Common myeloid progenitor, CD34-positive (primary cell): ENCODE measurements at regions not wholly inside any gene's neighbourhood (a gene's known extent, or its start where the extent isn't known, plus 50 kb on each side); places are given as distances from the start of the nearest gene placed in this dataset.
"Not testable (repeated sequence)": the region's sequence is repeated elsewhere in the genome, so short reads cannot be mapped to it uniquely, and the experiment has no call there.

Experiments used
- CTCF ChIA-PET: fragments of 350-600 bp; sonication (Branson Sonifier 250); formaldehyde crosslinking; loops from one replicate; lab custom pipeline; 2021; ENCODE audit warnings: antibody characterized with exemption; lab: Charles Lee
- POLR2A ChIA-PET: fragments of 350-600 bp; sonication (Branson Sonifier 250); formaldehyde crosslinking; loops from one replicate; lab custom pipeline; 2021; ENCODE audit warnings: antibody characterized with exemption; lab: Charles Lee
- DNase-seq, 3 donors: peaks; one replicate each; pipeline versions ENCODE4 v3.0.0 to v3.0.0-alpha.2; 2013
- H3K27ac ChIP-seq, 2 experiments: 1 replicate in 1 of 2; 2 replicates in 1 of 2; pipeline ENCODE4 v1.7.0; 2013; ENCODE audit warnings: inconsistent platforms in 2 of 2, low read length in 2 of 2, mild to moderate bottlenecking in 2 of 2, low read depth in 1 of 2, moderate library complexity in 1 of 2; ENCODE audit not compliant: severe bottlenecking in 2 of 2, insufficient read depth in 1 of 2, poor library complexity in 1 of 2
- H3K27me3 ChIP-seq, 5 experiments: replicated peaks in 2 of 5; 1 replicate in 3 of 5; 2 replicates in 2 of 5; pipeline versions ENCODE4 v1.6.1 to v1.7.0; 2013; ENCODE audit warnings: low read length in 4 of 5, mild to moderate bottlenecking in 2 of 5, moderate library complexity in 2 of 5, inconsistent platforms in 1 of 5; ENCODE audit not compliant: insufficient read depth in 5 of 5, control insufficient read depth in 4 of 5
- H3K36me3 ChIP-seq, 4 experiments: 1 replicate in 2 of 4; 2 replicates in 2 of 4; pipeline versions ENCODE4 v1.6.1 to v1.7.0; 2013; ENCODE audit warnings: low read length in 3 of 4, control low read depth in 1 of 4, mild to moderate bottlenecking in 1 of 4; ENCODE audit not compliant: control insufficient read depth in 4 of 4, insufficient read depth in 4 of 4
- H3K4me1 ChIP-seq, 4 experiments: 1 replicate in 3 of 4; 2 replicates in 1 of 4; pipeline versions ENCODE4 v1.6.1 to v1.7.1; 2013; ENCODE audit warnings: low read length in 3 of 4, mild to moderate bottlenecking in 3 of 4, control low read depth in 1 of 4, inconsistent platforms in 1 of 4, moderate library complexity in 1 of 4; ENCODE audit not compliant: control insufficient read depth in 4 of 4, insufficient read depth in 4 of 4; ENCODE audit errors: control extremely low read depth in 1 of 4
- H3K4me3 ChIP-seq, 7 experiments: 1 replicate in 4 of 7; 2 replicates in 3 of 7; pipeline versions ENCODE4 v1.5.1 to v1.7.0; 2013; ENCODE audit warnings: mild to moderate bottlenecking in 7 of 7, low read length in 6 of 7, moderate library complexity in 6 of 7, inconsistent platforms in 2 of 7, low read depth in 2 of 7, control low read depth in 1 of 7; ENCODE audit not compliant: insufficient read depth in 4 of 7, control insufficient read depth in 1 of 7; ENCODE audit errors: extremely low read depth in 1 of 7
- H3K9me3 ChIP-seq, 5 experiments: 1 replicate in 4 of 5; 2 replicates in 1 of 5; pipeline versions ENCODE4 v1.6.1 to v1.7.1; 2013; ENCODE audit warnings: low read length in 4 of 5, mild to moderate bottlenecking in 2 of 5, inconsistent platforms in 1 of 5, low read depth in 1 of 5, moderate library complexity in 1 of 5; ENCODE audit not compliant: control insufficient read depth in 4 of 5, insufficient read depth in 2 of 5; ENCODE audit errors: control extremely low read depth in 1 of 5
- WGBS: methylation state at CpG from one replicate; pipeline ENCODE4 v1.1.5; 2013; ENCODE audit not compliant: insufficient coverage; 5-methylcytosine and 5-hydroxymethylcytosine counted together

DNA sequence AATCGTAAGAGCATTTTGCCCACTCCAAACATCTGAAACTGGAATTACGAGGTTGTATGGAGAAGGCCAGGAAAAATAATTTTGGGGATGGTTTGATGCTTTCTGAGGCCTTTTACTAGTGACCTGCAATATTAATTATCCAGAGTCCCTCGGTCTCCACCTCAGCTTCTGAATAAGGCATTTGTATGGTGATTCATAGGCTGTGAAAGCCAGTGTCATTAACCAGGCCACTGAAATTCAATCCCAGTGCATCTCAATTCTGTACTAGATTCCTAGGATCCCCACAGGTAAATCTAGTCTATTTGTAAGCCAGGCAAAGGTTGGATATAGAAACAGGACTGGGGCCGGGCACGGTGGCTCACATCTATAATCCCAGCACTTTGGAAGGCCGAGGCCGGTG lies 135.4 kb upstream of the RBPJ start:
- 100% methylated on average over 5 of the region's 7 CpGs for WGBS
- ChIA-PET POLR2A (no interaction called here), CTCF (no interaction called here)

DNA sequence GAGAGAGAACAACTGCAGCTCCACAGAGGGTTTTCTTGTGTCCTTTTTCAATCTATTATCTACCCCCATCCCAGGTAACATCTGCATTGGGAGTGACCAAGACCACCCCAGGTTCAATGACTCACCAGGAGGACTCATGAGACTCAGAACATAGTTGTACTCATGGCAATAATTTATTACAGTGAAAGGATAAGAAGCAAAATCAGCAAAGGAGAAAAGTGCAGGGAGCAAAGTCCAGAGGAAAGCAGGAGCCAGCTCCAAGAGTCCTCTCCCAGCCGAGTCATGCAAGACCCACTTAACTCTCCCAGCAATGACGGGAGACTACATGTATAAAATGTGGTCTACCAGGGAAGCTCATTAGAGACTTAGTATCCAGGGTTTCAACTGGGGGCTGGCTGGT lies 129.5 kb upstream of the RBPJ start:
- Histone ChIP-seq H3K9me3 (no peaks in the 10 kb centered on the region), H3K4me1 (no peaks in the 10 kb centered on the region), H3K27ac (no peak overlapping the region), H3K4me3 (no peak overlapping the region), H3K27me3 (no peaks in the 10 kb centered on the region), H3K36me3 (no peaks in the 10 kb centered on the region)
- ChIA-PET CTCF (no interaction called here), POLR2A (no interaction called here)
- DNase-seq = no peak
- WGBS = 86% methylated on average over 1 of the region's 2 CpGs

More for the DNA sequence above, 135.4 kb upstream of the RBPJ start:
- H3K27ac ChIP-seq = no peak overlapping the region
- H3K4me3 ChIP-seq = no peak overlapping the region
- no peak for DNase-seq
- no peaks in the 10 kb centered on the region for H3K36me3 ChIP-seq
- H3K9me3 ChIP-seq = no peaks in the 10 kb centered on the region
- H3K27me3 ChIP-seq = no peaks in the 10 kb centered on the region
- no peaks in the 10 kb centered on the region for H3K4me1 ChIP-seq

DNA sequence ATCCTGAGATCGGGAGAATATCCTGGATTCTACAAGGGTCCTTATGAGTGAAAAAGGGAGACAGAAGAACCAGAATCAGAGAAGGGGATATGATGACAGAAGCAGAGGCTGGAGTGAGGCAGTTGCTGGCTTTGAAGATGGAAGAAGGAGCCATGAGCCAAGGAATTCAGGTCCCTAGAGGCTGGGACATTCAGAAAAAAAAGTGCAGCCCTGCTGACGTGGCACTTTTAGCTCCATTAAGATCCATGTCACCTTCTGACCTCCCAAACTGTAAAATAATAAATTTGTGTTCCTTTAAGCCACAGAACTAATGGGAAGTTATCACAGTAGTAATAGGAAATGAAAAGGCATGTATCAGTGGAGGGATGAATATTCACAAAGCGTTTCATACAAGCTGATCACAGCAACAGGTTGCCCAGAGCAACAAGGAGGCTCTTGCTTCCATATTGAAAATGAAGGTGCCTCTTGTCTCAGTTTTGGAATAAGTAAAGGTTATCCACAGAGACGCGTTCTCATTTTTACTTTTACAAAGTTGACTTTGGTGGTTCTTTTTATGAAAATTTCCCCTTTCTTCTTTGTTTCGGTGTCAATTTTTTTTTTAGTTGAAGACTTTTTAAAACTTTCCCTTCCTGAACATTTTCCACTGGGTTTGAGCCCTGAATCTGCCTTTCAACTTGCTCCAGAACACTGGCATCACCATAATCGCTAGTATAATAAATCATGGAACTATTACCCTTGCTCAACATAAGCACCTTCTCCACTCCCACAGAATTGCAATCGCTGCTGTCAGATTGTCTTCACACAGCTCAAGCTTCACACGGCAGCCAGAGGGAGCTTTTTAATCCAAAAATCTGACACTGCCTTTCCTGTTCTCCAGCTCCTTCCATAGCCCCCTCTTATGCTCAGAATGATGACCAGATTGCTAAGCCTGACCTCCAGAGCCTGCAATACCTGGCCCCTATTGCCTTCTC lies 127.6 kb upstream of the RBPJ start:
- ChIA-PET CTCF (no interaction called here), POLR2A (no interaction called here)
- no peak for DNase-seq
- H3K27me3 ChIP-seq = no peaks in the 10 kb centered on the region
- H3K27ac ChIP-seq = no peak overlapping the region
- no peaks in the 10 kb centered on the region for H3K36me3 ChIP-seq
- peaks cover 0 to 6% (median 0%) of the 10 kb centered on the region in 4 experiments for H3K4me1 ChIP-seq
- 67% methylated on average over 8 of the region's 9 CpGs for WGBS
- no peak overlapping the region for H3K4me3 ChIP-seq
- no peaks in the 10 kb centered on the region for H3K9me3 ChIP-seq

DNA sequence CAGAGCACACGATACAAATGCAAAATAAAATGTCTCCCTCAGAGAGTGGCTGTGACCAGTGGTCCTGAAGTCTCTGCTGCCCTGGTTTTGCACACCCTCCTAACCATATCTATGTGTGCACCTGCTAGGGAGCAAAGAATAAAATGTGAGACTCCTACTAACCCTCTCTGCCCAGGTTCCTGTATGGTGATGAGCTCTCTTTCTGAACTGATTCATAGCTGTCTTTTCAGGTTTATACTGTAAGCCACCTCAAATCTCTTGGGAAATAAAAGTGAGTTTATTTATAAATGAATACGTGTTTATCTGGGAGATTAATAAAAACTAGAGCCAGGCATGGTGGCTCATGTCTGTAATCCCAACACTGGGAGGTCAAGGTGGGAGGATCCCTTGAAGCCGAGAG lies 126.0 kb upstream of the RBPJ start:
- no peaks in the 10 kb centered on the region for H3K9me3 ChIP-seq
- ChIA-PET CTCF (interaction anchor here (0.6 to 1.1 kb wide), 2 partner anchors 16 to 54 kb away, joined by 3 read pairs; no protein-coding TSS in a partner anchor), POLR2A (no interaction called here)
- H3K27ac ChIP-seq = no peak overlapping the region
- peaks cover 0 to 6% (median 0%) of the 10 kb centered on the region in 4 experiments for H3K4me1 ChIP-seq
- H3K4me3 ChIP-seq = no peak overlapping the region
- no peaks in the 10 kb centered on the region for H3K36me3 ChIP-seq
- DNase-seq = no peak
- WGBS = 86% methylated on average over 1 of the region's 3 CpGs
- H3K27me3 ChIP-seq = peaks cover 0 to 2% (median 0%) of the 10 kb centered on the region in 5 experiments

DNA sequence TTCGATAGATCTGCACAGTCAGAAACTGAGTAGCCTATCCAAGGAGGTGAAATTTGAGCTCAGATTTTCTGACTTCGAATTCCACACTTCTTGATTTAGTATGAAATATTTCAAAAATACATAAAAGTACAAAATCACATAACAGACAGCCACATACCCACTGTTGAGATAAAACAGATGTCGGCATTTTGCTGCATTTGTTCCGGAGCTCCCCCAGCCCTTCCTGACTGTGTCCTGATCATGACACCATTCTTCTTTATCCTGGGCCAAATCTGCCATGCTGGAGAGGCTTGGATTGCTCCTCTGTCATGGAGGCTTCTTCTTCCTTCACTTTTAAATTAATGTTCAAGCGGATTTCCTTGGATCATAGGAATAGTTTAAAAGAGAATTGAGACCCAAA lies 124.2 kb upstream of the RBPJ start:
- H3K27ac ChIP-seq = no peak overlapping the region
- ChIA-PET CTCF (no interaction called here), POLR2A (no interaction called here)
- peaks cover 0 to 6% (median 1%) of the 10 kb centered on the region in 4 experiments for H3K4me1 ChIP-seq
- WGBS = 100% methylated on average over 3 of the region's 5 CpGs
- no peaks in the 10 kb centered on the region for H3K9me3 ChIP-seq
- no peak overlapping the region for H3K4me3 ChIP-seq
- DNase-seq = no peak
- no peaks in the 10 kb centered on the region for H3K36me3 ChIP-seq
- peaks cover 0 to 5% (median 0%) of the 10 kb centered on the region in 5 experiments for H3K27me3 ChIP-seq

DNA sequence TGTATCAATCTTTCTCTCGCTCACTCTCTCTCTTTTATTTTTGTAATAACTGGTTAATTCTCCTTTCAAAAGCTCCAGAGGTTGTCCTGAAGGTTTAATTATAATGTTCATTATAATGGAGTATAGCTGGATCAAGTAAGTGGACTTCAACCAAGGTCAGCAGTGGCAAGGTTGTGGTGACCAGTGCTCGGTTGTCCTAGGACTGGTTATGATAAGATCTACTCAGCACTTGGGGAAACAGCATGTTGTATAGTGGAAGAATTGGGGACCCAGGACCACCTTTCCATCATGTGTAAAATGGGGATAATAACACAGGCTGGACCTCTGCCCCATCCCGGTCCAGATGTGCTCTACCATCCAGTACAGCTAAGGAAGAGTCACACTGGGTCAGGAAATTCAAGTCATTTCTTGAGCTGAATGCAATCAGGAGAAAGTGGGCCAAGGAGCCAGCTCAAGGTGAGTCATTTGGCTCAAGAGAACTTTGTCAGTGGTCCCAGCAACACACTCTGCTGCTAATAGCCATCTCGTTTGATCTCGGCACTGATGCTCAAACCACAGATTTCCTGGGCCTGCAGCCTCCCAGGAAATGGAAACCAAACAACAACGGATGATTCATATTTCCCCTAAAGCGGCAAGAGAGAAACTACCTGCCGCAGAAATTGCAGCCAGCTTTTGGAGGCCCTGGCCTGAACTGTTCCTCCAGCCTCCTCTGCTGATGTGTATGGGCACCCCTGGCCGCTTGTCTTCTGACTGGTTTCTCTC lies 123.6 kb upstream of the RBPJ start:
- Histone ChIP-seq H3K4me1 (peaks cover 0 to 6% (median 1%) of the 10 kb centered on the region in 4 experiments), H3K36me3 (no peaks in the 10 kb centered on the region), H3K9me3 (no peaks in the 10 kb centered on the region), H3K4me3 (no peak overlapping the region), H3K27me3 (peaks cover 0 to 5% (median 0%) of the 10 kb centered on the region in 5 experiments), H3K27ac (no peak overlapping the region)
- DNase-seq = no peak
- WGBS = 73% methylated on average over 6 of the region's 9 CpGs
- POLR2A ChIA-PET = no interaction called here
- CTCF ChIA-PET = no interaction called here

DNA sequence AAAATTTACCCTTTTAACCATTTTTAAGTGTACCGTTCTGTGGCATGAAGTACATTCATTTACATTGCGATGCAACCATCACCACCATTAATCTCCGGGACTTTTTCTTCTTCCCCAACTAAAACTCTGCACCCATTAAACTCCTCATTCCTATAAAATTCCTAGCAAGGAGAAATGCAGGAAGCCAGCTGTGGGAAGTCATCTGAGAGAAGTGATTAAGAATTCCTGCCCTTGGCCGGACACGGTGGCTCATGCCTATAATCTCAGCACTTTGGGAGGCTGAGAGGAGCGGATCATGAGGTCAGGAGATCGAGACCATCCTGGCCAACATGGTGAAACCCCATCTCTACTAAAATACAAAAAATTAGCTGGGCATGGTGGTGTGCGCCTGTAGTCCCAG lies 121.9 kb upstream of the RBPJ start:
- no CpG with 5 or more reads among the region's 8 CpGs for WGBS
- CTCF ChIA-PET, H3K4me1 ChIP-seq, H3K4me3 ChIP-seq, H3K27ac ChIP-seq, H3K36me3 ChIP-seq, H3K27me3 ChIP-seq, POLR2A ChIA-PET, H3K9me3 ChIP-seq, DNase-seq: not testable (repeated sequence)
